GM13976 (cell line): ENCODE measurements at regions not wholly inside any gene's neighbourhood (a gene's known extent, or its start where the extent isn't known, plus 50 kb on each side); places are given as distances from the start of the nearest gene placed in this dataset.

ENCODE experiments used
- DNase-seq: peaks from one replicate; pipeline ENCODE4 v3.0.0; 2012; ENCODE audit warnings: low spot score
- CTCF ChIP-seq: IDR thresholded peaks from 2 replicates; pipeline ENCODE4 v1.5.1; 2012; ENCODE audit warnings: borderline replicate concordance, mild to moderate bottlenecking; ENCODE audit not compliant: insufficient read depth; ENCODE audit errors: extremely low read depth, missing control alignments, control extremely low read depth
- in situ Hi-C: fragments of 300-500 bp; cut with MboI; formaldehyde crosslinking; loops from one replicate; pipeline ENCODE4 v1.12.0; 2022; ENCODE audit warnings: low sequenced_read_pairs, mixed read lengths, inconsistent platforms; ENCODE audit not compliant: unreplicated experiment

GRCh38 chr9:23288545-23288944 lies 537.5 kb downstream of the ELAVL2 start:
- TF ChIP-seq CTCF = no peak
- no peak for DNase-seq
- in situ Hi-C loops = no loop called here

DNA sequence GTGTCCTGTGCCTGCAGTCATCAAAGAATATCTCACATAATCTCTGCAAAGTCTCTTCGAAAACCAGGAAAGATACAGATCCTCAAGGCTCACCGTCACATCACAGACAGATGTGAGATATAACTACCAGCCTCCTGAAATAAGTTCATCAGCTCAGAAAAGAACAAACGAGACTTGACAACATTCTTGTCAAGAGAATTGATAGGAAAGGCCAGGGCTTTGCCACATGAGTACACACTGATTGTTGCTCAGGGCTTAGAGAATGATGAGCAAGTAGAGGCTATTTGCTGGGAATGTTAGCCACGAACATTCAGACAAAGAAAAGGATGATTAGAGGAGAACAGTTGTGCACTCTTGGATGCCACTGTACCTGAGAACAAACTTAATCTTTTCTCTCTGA lies 535.1 kb downstream of the ELAVL2 start:
- in situ Hi-C loops = no loop called here
- DNase-seq = no peak
- TF ChIP-seq CTCF = no peak

DNA sequence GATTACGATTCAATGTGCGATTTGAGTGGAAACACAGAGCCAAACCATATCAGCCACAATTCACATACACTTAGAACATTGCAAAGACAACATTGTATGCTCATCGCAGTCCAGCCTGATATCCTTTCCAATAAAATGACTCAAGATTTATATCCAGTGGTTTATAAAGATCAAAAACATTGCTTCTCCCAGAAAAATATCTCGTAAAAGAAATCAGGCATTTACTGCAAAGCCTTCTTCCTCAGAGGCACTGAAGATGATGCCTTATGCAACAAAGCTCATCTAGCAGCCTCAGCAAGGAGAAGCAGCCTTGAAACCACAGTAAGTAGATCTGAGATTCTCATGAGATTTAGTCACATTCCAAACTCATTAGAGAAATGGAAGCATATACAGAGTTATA lies 523.8 kb downstream of the ELAVL2 start:
- in situ Hi-C loops = no loop called here
- no peak for TF ChIP-seq CTCF
- DNase-seq = no peak

- in situ Hi-C loops = no loop called here
- no peak for TF ChIP-seq CTCF
- no peak for DNase-seq
Measured at GRCh38 chr9:23306731-23307130, 519.3 kb downstream of the ELAVL2 start.

DNA sequence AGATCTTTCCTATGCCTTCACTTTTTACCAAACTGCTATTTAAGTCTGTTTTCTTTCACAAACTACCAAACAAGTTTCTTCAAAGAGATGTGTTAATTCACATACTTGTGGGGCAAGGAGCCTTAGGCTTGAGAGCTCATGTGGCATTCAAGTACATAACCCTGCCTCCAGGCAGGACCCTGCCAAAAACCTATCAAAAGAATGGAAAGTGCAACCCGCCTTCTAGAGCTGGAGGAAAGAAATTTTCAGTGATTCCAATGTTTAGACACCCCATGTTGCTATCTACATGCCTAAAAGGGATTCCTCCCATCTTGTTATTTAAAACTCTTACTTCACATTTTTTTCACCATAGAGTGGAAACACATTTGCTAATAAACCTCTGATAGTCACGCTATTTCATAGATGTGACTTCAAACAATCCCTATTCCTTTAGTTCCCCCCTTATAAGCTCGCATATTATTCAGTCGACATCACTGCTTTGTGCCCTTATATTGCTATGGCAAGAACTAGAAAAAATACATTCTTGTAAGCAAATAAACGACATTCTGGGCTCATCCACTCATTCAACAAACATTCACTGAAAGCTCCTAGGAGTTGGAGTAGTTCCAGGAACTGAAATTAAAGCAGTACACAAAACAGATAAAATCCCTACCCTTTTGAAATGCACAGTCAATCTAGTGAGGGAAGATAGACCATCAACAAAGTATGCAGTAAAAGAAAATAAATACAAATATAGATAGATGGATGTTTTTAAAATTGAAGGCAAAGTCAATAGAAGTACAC lies 518.1 kb downstream of the ELAVL2 start:
- no peak for TF ChIP-seq CTCF
- no peak for DNase-seq
- in situ Hi-C loops = no loop called here

GRCh38 chr9:23309800-23310199 lies 516.2 kb downstream of the ELAVL2 start:
- in situ Hi-C loops = no loop called here
- no peak for DNase-seq
- no peak for TF ChIP-seq CTCF
